ENCODE measurements at regions not wholly inside any gene's neighbourhood (a gene's known extent, or its start where the extent isn't known, plus 50 kb on each side); places are given as distances from the start of the nearest gene placed in this dataset.

- no peaks in the 10 kb centered on the region for H3F3A ChIP-seq (replicated peaks; ENCODE audit: low read depth)
- no peaks in the 10 kb centered on the region for H3K27me3 ChIP-seq (ENCODE audit: insufficient read depth)
- no peaks in the 10 kb centered on the region for H3K4me1 ChIP-seq (ENCODE audit: insufficient read depth)
- H3K4me3 Mint-ChIP-seq = no peak overlapping the region
- H3K9me2 ChIP-seq (ENCODE audit: insufficient read depth) = 0 out of 2 replicates have a peak, but pooled peaks cover 5% of the 10 kb centered on the region
- no peaks in the 10 kb centered on the region for H3K79me2 ChIP-seq (replicated peaks; ENCODE audit: insufficient read depth)
- no peaks in the 10 kb centered on the region for H4K20me1 ChIP-seq (replicated peaks; ENCODE audit: insufficient read depth)
- no peaks in the 10 kb centered on the region for H3K9me3 Mint-ChIP-seq
- DNase-seq (ENCODE audit: low spot score) = no peak
- H3K4me2 ChIP-seq = no peak overlapping the region
- peaks cover 2% of the 10 kb centered on the region; the same call in 1 of the 3 replicates for H3K4me1 Mint-ChIP-seq
- H3K36me3 ChIP-seq (ENCODE audit: insufficient read depth) = no peaks in the 10 kb centered on the region
- H3K36me3 Mint-ChIP-seq (ENCODE audit: low read depth) = no peaks in the 10 kb centered on the region
- no peak for ATAC-seq
- H3K27ac ChIP-seq (ENCODE audit: low read depth) = no peak overlapping the region
- no peak overlapping the region for H3K27ac Mint-ChIP-seq
- H2AFZ ChIP-seq = no peak overlapping the region
- H3K4me3 ChIP-seq = no peak overlapping the region
- peaks cover 4% of the 10 kb centered on the region for H3K27me3 Mint-ChIP-seq (ENCODE audit: insufficient read depth, low read depth, poor library complexity)
- TF ChIP-seq ZNF114 (CRISPR knock-in tag; IDR thresholded peaks at IDR 0.05) = no peak
- TF ChIP-seq EZH2 (IDR thresholded peaks at IDR 0.05; ENCODE audit: low read depth, unreplicated experiment) = no peak
- TF ChIP-seq ETS1 (IDR thresholded peaks at IDR 0.05) = no peak
- TF ChIP-seq NANOG (IDR thresholded peaks at IDR 0.05; ENCODE audit: borderline replicate concordance) = no peak
- TF ChIP-seq CREB1 (CRISPR knock-in tag; IDR thresholded peaks at IDR 0.05; ENCODE audit: low read depth) = no peak
- no peak for TF ChIP-seq STAT1 (IDR thresholded peaks at IDR 0.05; ENCODE audit: unreplicated experiment)
- no peak for TF ChIP-seq ZNF462 (CRISPR knock-in tag; IDR thresholded peaks at IDR 0.05)
- no peak for TF ChIP-seq EZH2phosphoT487 (IDR thresholded peaks at IDR 0.05; ENCODE audit: unreplicated experiment)
- TF ChIP-seq POLR2AphosphoS5 (IDR thresholded peaks at IDR 0.05; ENCODE audit: low read depth) = no peak
- TF ChIP-seq CTCF (conservative IDR thresholded peaks at IDR 0.05; ENCODE audit: low read depth in 2 of 2) = no peak
- TF ChIP-seq JUNB (IDR thresholded peaks at IDR 0.05; ENCODE audit: unreplicated experiment) = no peak
- no peak for TF ChIP-seq ZNF331 (CRISPR knock-in tag; IDR thresholded peaks at IDR 0.05; ENCODE audit: low read depth)
These were observed 337.8 kb downstream of the GADD45G start for GRCh38 chr9:89942643-89943042.

Data from GM23338 (cell line).